ENCODE measurements at regions not wholly inside any gene's neighbourhood (a gene's known extent, or its start where the extent isn't known, plus 50 kb on each side); places are given as distances from the start of the nearest gene placed in this dataset.

DNA sequence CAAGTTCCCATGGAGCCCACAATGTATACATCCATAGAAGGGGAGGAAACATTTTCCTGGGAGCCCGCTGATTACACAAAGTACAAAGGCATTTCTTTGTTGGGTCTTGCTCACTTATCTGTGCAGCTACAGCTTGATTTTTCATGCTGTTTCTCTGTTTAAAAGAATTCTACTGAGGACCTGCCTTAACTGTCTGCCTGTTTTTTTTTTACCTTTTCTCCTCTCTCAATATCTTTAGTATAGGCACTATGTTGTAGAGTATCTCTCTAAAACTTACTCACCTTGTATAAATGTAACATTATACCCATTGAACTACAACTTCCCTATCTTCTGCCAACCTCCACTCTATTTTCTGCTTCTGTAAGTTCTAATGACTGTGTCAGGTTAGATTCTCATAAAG, 494.6 kb upstream of the EPHA5 start:
- TF ChIP-seq, protein P1, sequence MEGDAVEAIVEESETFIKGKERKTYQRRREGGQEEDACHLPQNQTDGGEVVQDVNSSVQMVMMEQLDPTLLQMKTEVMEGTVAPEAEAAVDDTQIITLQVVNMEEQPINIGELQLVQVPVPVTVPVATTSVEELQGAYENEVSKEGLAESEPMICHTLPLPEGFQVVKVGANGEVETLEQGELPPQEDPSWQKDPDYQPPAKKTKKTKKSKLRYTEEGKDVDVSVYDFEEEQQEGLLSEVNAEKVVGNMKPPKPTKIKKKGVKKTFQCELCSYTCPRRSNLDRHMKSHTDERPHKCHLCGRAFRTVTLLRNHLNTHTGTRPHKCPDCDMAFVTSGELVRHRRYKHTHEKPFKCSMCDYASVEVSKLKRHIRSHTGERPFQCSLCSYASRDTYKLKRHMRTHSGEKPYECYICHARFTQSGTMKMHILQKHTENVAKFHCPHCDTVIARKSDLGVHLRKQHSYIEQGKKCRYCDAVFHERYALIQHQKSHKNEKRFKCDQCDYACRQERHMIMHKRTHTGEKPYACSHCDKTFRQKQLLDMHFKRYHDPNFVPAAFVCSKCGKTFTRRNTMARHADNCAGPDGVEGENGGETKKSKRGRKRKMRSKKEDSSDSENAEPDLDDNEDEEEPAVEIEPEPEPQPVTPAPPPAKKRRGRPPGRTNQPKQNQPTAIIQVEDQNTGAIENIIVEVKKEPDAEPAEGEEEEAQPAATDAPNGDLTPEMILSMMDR (IDR thresholded peaks at IDR 0.05) = no peak
- H3K27me3 Mint-ChIP-seq (ENCODE audit: insufficient read depth) = no peaks in the 10 kb centered on the region; the same call in 1 of the 2 replicates
- DNase-seq = no peak
- peaks cover 10% of the 10 kb centered on the region; the same call in 1 of the 2 replicates for H3K9me3 Mint-ChIP-seq
- H3K27ac Mint-ChIP-seq = no peak overlapping the region
- H3K36me3 Mint-ChIP-seq (ENCODE audit: low read depth) = no peaks in the 10 kb centered on the region; the same call in 1 of the 2 replicates
- H3K4me1 Mint-ChIP-seq (ENCODE audit: low read depth) = no peaks in the 10 kb centered on the region; the same call in 1 of the 2 replicates
- no peak overlapping the region for H3K4me3 Mint-ChIP-seq

GRCh38 chr4:66160606-66161005, 490.3 kb upstream of the EPHA5 start:
- H3K4me3 Mint-ChIP-seq = no peak overlapping the region
- TF ChIP-seq, protein P1 (IDR thresholded peaks at IDR 0.05) = no peak
- H3K36me3 Mint-ChIP-seq (ENCODE audit: low read depth) = no peaks in the 10 kb centered on the region; the same call in 1 of the 2 replicates
- H3K9me3 Mint-ChIP-seq = peaks cover 10% of the 10 kb centered on the region; the same call in 1 of the 2 replicates
- no peak for DNase-seq
- no peaks in the 10 kb centered on the region; the same call in 1 of the 2 replicates for H3K4me1 Mint-ChIP-seq (ENCODE audit: low read depth)
- no peaks in the 10 kb centered on the region; the same call in 1 of the 2 replicates for H3K27me3 Mint-ChIP-seq (ENCODE audit: insufficient read depth)
- no peak overlapping the region for H3K27ac Mint-ChIP-seq

GRCh38 chr4:66157594-66157993, 487.3 kb upstream of the EPHA5 start:
- no peak for DNase-seq
- H3K4me3 Mint-ChIP-seq = no peak overlapping the region
- no peaks in the 10 kb centered on the region; the same call in 1 of the 2 replicates for H3K4me1 Mint-ChIP-seq (ENCODE audit: low read depth)
- no peaks in the 10 kb centered on the region; the same call in 1 of the 2 replicates for H3K36me3 Mint-ChIP-seq (ENCODE audit: low read depth)
- H3K27ac Mint-ChIP-seq = no peak overlapping the region
- H3K9me3 Mint-ChIP-seq = peaks cover 6% of the 10 kb centered on the region; the same call in 1 of the 2 replicates
- TF ChIP-seq, protein P1 (IDR thresholded peaks at IDR 0.05) = no peak
- H3K27me3 Mint-ChIP-seq (ENCODE audit: insufficient read depth) = no peaks in the 10 kb centered on the region; the same call in 1 of the 2 replicates

DNA sequence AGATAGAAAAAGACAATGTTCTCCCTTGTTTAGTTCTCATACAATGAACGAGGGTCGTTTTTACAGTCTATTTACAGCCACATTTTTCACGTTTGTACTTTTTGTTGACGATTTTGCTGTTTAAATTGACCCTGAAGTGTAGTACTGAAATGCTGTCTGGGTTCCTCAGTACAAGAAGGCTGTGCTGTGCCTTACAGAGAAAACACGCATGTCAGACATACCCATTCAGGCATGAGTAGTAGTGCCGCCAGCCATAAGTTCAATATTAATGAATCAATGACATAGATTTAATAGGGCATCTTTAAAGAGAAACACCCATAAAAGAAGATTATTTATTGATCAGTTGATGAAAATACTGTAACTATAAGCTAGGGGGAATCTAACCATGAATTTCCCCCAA, 459.8 kb upstream of the EPHA5 start:
- DNase-seq = no peak
- Mint-ChIP-seq H3K36me3 (ENCODE audit: low read depth) (no peaks in the 10 kb centered on the region), H3K4me1 (ENCODE audit: low read depth) (no peaks in the 10 kb centered on the region; the same call in 1 of the 2 replicates), H3K27me3 (ENCODE audit: insufficient read depth) (no peaks in the 10 kb centered on the region), H3K27ac (no peak overlapping the region), H3K9me3 (no peaks in the 10 kb centered on the region), H3K4me3 (no peak overlapping the region)
- TF ChIP-seq, protein P1 (IDR thresholded peaks at IDR 0.05) = no peak

DNA sequence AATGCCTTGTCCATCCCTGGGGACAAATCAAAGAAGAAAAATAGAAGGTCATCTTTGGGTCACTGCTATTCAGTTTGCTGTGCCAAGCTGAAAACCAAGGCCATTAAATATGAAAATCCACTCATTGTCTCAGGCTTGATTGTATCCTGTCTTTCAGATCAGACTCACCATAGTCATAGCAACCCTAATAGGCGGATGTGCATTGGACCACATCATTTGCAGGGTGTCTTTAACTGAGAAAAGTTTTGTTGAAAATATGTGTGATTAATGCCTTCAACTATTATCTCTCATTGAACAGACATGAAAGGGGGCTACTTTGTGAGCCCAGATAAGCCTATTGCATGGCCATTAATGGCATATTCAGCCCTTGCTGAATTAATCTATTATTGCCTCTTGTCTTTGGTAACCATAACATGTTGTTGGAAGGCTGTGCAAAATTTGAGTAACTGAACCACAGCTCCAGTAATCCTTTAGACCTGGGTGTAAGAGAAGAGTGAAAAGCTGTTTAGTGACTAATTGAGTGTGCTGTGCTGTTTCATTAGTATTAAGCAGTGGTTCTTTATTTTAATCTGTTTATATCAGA, 453.6 kb upstream of the EPHA5 start:
- H3K4me3 Mint-ChIP-seq = no peak overlapping the region
- TF ChIP-seq, protein P1 (IDR thresholded peaks at IDR 0.05) = no peak
- DNase-seq = no peak
- no peaks in the 10 kb centered on the region for H3K9me3 Mint-ChIP-seq
- H3K27ac Mint-ChIP-seq = no peak overlapping the region
- H3K36me3 Mint-ChIP-seq (ENCODE audit: low read depth) = no peaks in the 10 kb centered on the region
- H3K4me1 Mint-ChIP-seq (ENCODE audit: low read depth) = no peaks in the 10 kb centered on the region; the same call in 1 of the 2 replicates
- H3K27me3 Mint-ChIP-seq (ENCODE audit: insufficient read depth) = no peaks in the 10 kb centered on the region
